Stimulated activated naive CD4-positive, alpha-beta T cell (primary cell): ENCODE measurements at regions not wholly inside any gene's neighbourhood (a gene's known extent, or its start where the extent isn't known, plus 50 kb on each side); places are given as distances from the start of the nearest gene placed in this dataset.

Experiments used
- DNase-seq, 6 experiments: peaks; one replicate each; lab custom pipeline; 2025; lab: John Stamatoyannopoulos, UW

DNA sequence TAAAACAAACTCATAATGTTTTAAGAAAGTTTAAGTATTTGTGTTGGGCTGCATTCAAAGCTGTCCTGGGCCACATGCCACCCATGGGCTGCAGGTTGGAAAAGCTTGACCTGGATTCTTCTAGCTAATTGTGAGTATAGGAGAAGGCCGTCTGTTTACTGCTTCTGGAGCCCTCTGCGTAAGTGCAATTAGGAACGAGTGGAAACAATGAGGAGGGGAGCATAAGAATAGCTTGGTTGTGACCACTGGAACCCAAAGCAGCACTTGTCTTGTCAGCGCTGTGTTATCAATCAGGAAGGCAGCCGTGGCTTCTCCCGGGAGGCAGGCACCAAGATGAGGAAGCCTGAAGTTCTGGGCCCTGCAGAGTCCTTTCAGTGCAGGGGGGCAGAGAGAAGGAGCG, 110.4 kb upstream of the MBNL2 start:
- DNase-seq, result no peak

DNA sequence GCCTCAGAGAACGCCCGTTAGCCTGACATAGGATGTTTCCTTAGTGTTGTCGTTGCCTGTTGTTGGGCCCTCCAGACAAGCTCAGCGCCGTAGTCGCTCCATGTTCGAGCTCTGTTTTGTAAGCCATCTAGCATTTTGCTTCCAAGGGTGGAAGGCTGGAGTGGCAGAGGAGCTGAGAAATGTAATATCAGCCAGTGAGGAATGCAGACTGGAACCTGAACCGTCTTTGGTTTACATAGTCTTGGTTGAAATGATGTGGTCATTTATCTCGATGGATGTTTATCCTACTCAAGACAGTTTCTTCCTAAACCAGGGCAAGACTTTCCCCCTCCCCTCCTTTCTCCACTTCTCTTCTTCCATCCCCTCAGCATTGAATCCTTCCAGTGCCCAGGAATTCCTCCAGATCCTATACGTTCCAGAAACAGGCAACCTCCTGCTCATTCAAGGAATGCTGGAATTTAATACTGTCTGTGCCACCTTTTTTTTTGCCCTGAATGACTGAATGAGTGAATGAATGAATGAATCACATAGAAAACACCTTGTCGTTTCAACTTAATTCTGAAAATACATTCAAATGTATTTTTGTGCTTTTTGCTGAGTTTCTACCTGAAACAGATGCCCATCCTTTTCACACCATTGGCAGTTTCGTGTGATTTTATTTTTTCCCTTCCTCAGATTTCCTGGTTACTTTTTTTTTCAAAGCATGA, 109.5 kb upstream of the MBNL2 start:
- DNase-seq, result no peak

DNA sequence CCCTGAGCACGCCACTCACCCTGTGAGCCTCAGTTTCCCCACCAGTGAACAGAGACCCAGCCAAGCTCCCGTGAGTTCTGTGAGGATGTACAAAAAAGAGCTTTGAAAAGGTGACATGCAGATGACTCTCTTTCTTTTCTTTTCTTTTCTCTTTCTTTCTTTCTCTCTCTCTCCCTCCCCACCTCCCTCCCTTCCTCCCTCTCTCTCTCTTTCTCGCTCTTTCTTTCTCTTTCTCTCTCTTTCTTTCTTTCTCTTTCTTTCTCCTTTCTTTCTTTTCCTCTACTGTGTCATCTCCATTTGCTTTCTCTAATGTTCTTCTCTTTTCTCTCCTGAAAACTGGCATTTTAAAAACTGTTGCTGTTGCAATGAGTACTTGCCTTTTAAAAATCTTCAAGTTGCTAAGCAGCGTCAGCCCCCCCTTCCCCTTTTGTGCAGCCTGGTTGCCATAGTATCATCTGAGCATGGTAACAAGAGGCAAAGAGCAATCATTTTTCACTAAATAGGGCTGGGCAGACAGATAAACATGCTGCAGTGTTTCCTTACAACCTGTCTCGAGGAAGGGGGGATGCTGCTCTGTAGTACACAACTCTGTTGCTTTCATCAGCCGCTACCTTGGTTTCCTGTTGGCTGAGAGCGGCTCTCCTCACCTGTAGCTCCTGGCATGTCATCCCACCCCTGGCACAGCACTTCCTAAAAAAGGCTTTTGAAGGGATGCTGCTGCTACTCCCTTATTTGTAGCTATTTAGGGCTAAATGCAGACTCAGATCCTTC, 108.7 kb upstream of the MBNL2 start:
- peak in 1 of 6 experiments; percentile 9 for DNase-seq

DNA sequence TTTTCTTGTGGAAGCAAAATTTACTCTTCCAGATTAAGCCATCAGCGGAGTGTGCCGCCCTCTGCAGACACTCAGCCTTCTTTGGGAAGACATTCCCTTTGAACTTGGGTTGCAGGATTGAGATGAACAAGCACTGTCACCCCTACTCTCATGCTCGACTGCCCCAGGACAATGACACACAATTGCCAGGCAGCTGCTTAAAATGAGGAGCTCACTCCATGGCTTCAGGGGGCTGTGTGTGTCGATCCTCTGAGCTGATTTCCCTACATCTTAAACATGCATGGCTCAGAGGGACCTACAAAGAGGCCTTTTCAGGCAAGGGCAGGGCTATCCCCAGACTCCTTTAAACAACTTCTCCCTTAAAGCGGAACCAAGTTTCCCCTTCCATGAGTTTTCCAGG, 107.5 kb upstream of the MBNL2 start:
- DNase-seq, result no peak

DNA sequence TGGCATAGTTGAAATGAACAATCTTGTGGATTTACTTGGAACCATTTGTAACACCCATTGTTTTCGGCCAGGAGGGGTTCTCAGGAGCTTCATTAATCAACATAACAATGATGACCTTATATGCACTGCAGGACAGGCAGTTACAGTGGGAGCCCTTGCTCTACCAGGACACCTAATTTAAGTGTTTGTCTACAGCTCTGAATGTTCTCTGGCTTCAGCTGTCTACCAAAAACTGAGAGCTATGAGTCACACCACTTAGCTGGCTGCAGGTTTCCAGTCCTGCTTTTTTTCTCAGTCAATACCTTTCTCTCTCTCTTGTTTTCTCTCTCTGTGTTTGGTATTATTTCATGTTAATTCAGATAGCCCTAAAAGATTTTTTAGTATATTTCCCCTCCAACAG, 105.4 kb upstream of the MBNL2 start:
- no peak for DNase-seq

DNA sequence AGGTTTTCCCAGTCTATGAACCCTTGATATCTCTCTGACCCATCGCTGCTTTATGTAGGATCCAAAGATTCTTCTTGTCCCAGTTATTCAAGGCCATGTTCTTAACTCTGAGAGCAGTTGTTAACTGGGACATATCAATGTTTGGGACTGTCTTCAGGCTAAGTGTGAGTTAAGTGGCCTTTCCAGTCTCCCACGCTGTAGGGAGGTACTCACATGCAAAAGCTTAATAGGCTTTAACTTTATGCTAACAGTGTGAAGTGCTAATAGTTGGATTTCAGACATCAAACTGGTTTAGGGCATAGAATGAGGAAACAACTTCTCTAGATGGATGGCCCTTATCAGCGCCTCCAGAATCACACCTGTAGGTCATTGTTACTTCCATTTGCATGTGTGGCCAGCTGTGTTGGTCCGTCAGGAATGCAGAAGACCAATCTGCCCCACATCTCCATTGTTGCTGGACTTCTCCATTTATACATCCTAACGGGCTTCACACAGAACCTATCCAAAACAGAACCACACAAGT, 104.7 kb upstream of the MBNL2 start:
- no peak for DNase-seq

DNA sequence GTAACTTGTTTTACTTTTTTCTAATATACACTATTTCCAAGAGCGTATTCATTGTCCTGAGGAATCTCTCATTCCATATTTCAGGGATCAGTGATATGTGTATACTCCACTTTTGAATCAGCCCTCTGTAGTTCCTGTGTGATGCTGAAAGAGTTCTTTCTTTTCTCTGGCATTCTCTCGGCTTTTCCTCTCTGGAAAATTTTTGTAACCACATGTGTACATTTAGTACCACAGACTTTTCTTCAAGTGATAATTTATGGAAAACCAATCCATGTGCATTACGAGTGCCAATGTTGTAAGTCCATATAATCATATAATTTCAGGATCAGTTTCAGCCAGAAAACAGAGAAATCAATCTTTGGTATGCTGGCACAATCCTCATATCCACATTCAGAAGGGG, 102.2 kb upstream of the MBNL2 start:
- no peak for DNase-seq

DNA sequence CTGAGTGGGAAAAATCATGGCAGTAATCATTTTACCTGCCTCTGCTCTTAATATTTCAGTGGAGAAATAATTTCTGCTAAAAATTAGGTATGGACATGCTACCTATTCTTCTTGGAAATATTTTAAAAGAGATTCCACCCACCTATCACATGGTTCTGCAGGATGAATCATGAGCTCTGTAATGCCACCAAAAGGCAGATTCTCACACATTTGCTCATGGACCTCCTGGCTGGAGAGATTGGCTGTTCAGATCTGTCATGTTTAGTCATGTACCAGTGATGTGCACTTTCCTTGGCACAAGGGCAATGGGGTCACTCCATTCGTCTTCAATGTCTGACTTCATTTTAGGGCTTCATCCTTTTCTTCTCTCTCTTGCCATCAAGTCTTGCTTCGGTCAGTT, 101.8 kb upstream of the MBNL2 start:
- no peak for DNase-seq

DNA sequence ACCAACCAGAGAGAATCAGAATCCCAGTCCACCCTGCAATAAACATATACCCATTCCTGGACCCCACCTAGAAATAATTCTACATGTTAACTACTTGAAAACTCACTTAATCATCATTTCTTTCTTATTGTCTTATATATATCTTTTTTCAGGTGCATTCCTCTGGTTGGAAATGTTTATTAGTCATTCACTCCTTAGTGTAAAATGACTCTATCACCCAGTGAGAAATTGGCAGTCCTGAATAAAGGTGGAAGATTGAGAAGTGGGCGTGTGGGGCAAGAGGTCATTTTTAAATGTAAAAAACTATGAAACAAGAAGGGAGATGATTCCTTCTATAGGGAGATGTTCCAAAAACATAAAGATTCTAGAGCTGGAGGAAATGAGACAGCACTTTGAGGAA, 101.2 kb upstream of the MBNL2 start:
- DNase-seq, result no peak

DNA sequence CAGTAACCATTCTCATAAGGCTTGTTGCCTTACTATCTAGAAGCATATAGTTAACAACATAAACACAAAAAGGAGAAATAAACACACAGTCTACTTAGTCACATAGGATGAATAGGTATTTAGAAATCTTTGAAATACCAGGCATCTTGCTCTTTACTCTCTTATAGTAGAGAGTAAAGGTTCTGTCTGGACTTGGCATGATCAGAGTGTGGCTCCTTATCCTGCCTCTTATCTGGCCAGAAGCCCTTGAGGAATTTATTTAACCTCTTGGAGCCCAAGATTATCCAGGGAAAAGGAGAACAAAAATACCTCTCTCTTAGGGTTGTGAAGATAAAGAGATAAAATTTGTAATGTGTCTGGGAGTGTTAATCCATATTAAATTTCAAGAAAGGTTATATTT, 100.2 kb upstream of the MBNL2 start:
- DNase-seq, result no peak

DNA sequence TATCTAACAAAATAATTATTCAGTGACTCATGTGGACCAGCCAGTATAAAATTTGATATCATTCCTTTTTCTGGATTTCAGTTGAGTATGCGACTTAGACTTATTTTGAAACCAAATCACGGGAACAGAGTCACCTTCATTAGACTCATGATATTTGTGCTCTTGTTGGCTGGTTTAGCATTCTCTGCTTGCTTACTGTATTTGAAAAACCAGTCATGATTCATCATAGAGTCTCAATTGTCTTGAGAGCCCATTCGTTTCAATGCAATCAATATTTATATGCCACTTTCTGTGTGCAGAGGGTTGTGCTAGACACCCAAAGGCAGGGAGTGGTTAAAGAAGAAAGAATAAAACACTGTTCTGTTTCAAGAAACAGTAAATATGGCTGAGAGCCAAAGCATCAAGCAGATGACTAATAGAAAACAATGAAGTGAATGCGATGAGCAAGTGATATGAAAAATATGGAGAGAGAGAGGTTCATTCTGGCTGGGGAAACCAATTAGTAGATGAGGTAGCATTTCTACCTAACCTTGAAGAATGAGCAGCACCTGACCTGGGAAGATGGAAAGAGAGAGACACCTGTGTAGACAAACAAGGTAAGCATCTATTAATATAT, 99.6 kb upstream of the MBNL2 start:
- DNase-seq, result no peak

DNA sequence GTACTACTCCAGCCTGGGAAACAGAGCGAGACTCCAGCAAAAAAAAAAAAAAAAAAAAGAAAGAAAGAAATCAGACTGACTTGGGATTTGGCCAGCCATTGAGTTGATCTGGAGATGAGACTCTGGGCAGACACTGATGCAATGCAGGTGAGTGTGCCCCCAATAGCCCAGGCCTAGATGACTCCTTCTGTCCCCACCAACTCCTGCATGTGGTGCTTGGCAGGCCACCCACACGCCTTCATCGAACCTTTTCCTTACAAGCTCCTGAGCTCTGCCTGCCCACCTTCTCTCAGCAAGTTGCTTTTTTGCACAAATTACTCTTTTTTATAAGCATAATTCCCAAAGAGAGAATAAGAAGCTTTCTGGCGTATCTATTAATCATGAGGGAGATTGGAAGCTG, 97.9 kb upstream of the MBNL2 start:
- no peak for DNase-seq

DNA sequence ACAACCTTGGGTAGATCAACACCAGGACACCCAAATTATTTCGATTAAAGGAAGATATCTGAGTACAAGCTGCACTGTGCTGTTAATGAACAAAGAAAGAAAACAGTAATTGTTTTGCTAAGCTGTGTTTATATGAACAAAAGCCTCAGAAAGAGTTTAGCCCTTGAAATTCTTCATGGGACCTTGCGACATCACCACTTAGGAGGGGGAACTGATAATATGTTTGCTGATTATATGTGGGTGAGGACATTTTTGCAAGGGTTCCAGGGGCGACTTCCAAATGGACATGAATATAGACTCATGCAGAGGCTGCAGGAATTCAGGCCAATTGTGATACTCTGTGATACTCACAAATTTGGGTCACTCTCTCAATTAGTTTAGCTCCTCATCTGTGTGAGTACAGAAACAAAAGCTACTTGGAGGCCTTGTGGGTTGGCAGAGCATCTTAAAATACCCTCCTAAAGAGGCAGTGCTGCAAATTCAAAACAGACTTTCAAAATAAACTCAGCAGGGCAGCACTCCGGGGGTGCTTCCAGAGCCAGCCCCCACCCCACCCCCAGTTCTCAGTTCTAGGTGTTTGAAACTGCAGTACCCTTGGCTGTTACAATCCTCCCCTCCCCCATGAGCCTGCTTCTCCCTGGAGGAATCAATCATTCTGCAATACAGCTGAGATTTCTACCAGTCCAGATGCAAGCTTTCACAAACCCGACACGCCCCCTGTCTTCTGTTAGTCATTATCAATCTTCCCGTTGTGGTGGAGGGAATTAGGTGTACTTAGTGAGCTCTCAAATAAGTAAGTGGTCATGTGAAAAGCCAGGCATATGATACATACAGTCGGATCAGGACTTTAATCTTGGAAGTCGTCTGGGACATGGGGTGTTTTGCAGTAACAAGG, 97.0 kb upstream of the MBNL2 start:
- no peak for DNase-seq

DNA sequence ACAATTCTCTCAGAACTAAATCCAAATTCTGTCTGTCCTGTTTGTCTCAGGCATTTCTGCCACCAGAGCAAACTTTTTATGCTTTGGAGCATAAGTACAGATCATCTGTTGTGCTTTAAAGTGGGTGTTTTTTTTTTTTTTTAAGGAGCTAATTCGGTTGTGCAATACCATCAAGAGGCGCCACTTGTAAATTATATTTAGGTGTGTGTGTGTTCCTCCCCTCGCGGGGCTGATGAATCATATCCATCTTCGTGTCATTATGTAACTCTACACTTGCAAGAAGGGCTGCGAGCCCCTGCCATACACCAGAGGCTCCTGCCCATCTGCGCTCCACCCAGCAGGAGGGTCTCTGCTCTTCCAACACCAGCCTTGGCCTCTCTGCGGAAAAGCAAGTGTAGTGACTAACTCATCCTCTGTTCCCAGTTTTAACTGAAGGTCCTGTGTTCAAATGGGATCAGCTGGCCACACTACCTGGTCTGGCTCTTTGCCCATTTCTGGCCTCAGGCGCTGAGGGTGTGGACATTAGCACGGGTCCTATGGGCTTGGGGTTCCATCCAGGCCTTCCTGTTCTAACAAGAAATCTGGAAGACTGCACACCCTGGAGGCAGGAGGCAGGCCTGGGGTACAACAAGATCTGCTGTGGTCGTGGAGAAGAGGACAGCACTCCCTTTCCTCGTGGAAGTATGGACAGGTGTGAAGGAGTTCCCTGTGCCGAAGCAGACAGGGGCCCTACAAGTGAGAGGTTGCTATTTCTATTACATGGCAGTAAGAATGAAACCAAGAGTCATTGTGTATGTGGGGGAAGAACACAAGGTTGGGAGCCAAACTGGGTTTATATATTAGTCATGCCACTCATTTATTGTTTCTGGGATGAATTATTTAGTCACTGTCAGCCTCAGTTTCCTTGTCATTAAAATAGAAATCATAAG, 96.1 kb upstream of the MBNL2 start:
- no peak for DNase-seq

DNA sequence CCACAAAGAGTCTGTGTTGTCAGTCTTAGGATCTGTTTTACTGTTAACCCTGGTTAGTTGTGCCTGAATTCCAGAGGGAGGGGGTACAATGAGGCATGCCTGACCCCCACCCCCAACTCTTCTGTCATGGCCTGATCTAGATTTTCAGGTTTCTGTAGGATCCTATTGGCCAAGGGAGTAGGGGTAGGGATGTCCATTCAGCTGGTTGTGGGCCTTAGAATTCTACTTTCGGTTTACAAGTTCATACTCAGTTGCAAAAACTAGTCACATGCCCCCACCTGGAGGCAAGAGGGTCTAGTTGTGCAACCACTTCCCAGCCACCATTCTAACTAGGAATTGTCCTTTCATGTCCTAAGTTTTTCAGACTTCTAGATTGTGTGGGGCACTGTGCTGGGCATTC, 94.3 kb upstream of the MBNL2 start:
- DNase-seq, result no peak

DNA sequence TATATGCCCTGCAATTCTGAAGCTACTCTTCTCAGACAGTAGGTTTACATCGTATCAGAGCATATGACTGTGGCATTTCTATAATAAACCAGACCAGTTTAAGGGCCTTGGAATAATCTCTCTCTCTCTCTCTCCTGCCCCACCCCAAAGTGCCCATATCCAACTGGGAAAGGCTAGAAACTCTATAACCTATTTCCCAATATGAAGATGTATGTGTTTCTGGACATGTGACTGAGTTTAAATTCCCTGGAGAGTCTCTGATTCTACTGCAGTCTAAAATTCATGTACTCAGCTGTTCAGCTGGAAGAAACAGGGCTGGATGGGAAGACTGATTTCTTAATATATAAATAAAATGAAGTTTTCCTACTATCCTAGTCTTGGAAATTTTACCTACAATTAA, 91.9 kb upstream of the MBNL2 start:
- DNase-seq, result no peak

DNA sequence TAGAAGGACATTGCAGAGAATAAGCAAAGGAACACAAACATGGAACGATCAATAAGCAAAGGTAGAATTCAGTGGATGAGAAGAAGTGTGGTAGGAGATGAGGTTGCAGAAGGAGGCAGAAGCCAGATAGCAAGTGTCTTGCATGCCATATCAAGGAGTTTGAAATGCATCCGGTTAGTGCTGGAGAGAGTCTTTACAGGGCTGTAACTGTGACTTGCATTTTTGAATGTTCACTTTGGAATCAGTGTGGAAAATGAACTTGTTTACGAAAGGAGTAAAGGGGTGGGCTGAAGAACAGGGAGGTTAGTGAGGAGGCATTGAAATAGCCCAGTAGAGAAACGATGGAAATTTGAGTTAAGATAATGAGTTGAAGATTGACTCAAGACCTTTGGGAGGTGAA, 90.7 kb upstream of the MBNL2 start:
- no peak for DNase-seq

DNA sequence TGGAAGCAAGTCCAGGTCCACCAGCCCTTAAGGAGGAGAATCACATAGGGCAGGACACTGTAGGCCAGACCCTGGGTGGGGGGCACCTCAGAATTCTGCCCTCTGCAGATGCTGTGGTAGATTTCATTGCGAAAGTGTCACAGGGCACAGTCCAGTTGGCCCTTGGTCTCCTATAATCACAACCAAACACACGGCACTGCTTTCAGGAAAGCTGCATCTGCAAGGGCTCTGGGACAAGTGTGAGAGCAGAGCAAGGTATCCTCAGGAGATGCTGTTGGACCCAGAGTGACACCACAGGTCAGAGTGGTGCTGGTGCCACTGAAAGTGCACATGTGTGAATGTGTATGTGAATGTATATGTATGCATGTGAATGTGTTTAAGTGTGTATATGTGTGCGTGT, 88.6 kb upstream of the MBNL2 start:
- DNase-seq, result no peak

DNA sequence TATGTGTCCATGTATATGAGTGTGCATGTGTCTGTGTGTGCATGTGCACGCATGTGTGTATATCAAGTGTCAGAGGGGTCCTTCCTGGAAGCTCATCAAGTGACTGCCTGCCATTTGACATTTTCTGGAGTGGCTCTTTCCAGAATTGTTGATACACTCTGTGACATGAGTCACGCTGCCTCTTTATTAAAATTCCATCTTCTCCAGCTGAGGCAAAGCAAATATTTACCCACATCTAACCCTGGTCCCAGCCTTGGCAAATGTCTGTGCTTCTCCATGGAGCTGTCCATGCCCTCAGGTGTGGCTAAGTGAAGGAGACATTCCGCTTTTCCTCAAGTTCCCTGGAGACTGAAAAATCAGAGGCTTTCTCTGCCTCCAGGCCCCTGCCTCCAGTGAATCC, 88.2 kb upstream of the MBNL2 start:
- DNase-seq, result no peak

DNA sequence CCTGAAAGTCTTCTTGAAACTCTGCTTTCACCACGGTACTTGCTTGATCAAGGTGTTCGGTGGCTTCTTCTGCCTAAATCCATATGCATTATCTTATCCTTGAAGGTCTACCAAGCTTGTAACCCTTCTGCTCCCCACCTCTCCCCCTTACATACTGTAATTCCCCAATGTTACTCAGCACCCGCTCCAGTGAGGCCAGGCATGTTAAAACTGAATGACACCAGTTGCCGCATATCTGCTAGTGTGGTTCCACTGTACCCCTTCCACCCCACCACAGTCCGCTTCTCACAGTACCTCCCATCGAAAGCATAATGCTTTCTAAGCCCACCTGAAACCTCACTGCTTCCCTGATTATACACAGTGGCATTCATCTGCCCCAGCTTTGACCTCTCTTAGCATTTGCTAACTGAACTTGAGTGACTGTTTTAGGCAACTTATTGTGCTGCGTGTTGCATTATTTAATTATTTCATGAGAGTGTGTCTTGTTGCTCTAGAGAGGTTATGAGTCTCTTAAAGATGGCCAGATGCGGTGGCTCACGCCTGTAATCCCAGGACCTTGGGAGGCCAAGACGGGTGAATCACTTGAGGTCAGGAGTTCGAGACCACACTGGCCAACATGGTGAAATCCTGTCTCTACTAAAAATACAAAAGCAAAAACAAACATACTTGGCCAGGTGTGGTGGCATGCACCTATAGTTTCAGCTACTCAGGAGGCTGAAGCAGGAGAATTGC, 87.6 kb upstream of the MBNL2 start:
- DNase-seq, result no peak
